ENCODE measurements at regions not wholly inside any gene's neighbourhood (a gene's known extent, or its start where the extent isn't known, plus 50 kb on each side); places are given as distances from the start of the nearest gene placed in this dataset.

DNA sequence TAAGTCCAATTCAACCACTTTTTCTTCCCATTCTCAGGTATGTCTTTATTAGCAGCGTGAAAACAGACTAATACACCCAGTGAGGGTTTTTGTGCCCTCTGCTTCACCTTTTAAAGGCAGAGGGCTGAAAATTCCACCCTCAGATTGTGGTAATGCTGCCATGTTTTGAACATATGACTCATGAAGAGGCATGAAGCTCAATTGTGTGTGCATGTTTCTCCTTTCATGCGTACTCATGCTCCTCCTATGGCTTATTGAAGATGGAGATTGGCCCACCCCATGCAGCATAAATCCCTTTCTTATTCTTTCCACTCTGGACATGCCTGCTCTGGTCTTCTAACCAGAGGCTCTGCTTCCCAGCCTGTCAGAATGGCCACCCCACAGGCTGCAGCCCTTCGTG is 168.0 kb upstream of the PRKCQ start:
- TF ChIP-seq EZH2 (IDR thresholded peaks at IDR 0.05; ENCODE audit: borderline replicate concordance, low read depth, low read length, severe bottlenecking): no peak
- TF ChIP-seq, protein P1, sequence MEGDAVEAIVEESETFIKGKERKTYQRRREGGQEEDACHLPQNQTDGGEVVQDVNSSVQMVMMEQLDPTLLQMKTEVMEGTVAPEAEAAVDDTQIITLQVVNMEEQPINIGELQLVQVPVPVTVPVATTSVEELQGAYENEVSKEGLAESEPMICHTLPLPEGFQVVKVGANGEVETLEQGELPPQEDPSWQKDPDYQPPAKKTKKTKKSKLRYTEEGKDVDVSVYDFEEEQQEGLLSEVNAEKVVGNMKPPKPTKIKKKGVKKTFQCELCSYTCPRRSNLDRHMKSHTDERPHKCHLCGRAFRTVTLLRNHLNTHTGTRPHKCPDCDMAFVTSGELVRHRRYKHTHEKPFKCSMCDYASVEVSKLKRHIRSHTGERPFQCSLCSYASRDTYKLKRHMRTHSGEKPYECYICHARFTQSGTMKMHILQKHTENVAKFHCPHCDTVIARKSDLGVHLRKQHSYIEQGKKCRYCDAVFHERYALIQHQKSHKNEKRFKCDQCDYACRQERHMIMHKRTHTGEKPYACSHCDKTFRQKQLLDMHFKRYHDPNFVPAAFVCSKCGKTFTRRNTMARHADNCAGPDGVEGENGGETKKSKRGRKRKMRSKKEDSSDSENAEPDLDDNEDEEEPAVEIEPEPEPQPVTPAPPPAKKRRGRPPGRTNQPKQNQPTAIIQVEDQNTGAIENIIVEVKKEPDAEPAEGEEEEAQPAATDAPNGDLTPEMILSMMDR (IDR thresholded peaks at IDR 0.05; ENCODE audit: extremely low read depth in 1 of 2, insufficient read depth in 1 of 2, low read depth in 1 of 2, low read length in 2 of 2): no peak
- TF ChIP-seq POLR2A (IDR thresholded peaks at IDR 0.05; ENCODE audit: low read depth, low read length): no peak
- TF ChIP-seq, protein P2, sequence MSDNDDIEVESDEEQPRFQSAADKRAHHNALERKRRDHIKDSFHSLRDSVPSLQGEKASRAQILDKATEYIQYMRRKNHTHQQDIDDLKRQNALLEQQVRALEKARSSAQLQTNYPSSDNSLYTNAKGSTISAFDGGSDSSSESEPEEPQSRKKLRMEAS (IDR thresholded peaks at IDR 0.05; ENCODE audit: insufficient read depth, insufficient read length): no peak
- no peak for TF ChIP-seq POLR2AphosphoS5 (IDR thresholded peaks at IDR 0.05; ENCODE audit: insufficient read depth, low read depth, low read length)
- no peak for TF ChIP-seq JUN (IDR thresholded peaks at IDR 0.05; ENCODE audit: borderline replicate concordance, insufficient read depth, insufficient read length, low read depth)
- TF ChIP-seq FOS (IDR thresholded peaks at IDR 0.05; ENCODE audit: borderline replicate concordance, insufficient read depth, low read length): no peak
